Daoy (cell line): ENCODE measurements at regions not wholly inside any gene's neighbourhood (a gene's known extent, or its start where the extent isn't known, plus 50 kb on each side); places are given as distances from the start of the nearest gene placed in this dataset.

Experiments
- DNase-seq: peaks from one replicate; pipeline ENCODE4 v3.0.0-alpha.2; 2015; ENCODE audit warnings: low read depth

DNA sequence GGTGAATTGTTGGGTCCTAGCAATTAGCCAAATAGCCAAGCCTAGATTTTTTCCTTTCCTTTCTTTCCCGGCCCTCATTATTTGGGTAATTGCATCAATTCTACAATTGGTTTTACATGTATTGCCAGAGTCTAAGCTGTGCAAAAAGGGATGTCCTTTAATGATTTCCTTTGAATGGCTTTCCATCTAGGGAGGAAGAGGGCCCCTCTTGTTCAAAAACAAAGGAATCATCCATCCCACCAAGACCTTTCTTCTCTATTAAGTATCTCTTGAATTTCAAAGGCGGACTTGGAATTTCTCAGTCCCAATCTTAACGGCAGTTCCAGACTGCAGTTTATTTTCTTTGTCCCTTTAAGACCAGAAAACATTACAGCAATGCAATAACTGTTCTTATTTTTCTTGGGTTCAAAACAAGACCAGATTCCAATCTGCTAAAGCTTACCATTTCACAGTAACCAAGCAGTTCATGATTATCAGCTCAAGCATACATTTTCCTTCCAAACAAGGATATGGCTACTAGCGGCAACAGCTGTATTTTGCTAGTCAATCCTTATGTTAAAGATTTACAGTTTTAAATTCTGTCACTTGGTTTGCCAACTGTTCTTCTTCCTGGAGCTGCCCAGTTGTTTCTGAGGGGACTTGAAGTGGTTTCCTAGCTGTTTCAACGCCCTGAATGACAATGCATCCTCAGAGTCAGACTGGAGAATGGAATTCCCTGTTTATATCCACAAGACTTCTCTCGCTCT, 91.4 kb upstream of the LRIG1 start:
- DNase-seq: no peak

DNA sequence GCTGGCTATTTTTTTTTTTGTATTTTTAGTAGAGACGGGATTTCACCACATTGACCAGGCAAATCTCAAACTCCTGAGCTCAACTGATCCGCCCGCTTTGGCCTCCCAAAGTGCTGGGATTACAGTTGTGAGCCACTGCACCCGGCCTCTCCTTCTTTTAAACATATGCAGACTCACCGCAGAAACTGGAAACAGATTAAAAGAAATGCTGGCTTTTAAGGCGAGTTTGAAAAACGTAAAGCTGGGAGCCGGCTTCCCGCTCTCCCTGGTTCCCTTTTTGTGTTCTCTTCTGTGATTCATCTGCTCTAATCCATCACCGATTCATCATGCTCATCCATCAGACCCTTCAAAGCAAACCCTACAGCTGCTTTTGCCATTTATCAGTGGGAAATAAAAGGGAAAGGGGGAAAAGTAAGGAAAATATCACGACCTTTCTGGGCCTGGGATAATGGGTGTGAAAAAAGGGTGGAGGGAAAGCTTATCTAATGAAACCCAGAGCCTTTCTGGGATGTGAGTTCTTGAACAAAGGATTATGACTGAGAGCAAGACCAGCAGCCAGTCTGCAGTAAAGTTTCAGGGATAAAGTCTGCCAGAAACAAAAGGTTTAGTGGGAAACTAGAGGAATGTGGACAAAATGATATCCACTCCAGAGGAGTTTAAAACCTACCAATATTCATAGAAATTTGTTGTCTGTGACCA, 92.3 kb upstream of the LRIG1 start:
- DNase-seq: no peak

DNA sequence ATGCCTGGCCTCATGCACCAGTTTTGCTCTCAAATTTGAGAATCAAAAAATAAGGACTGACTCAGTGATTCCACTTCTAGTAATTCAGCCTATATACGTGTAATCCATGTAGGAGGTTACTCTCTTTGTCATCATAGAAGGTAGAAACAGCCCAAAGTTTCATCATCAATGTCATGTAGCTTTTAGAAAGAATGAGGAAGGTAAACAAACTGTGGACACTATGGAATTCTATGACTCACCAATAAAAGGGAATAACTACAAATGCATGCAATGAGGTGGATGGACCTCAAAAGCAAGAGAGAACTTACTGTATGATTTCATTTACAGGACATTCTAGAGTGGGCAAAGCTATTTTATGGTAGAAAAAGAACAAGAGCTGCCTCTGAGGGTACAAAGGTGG, 93.2 kb upstream of the LRIG1 start:
- peak; percentile 52 for DNase-seq

GRCh38 chr3:66597308-66597863, 96.6 kb upstream of the LRIG1 start:
- DNase-seq: no peak

GRCh38 chr3:66598168-66598567, 97.3 kb upstream of the LRIG1 start:
- peak; percentile 23 for DNase-seq

DNA sequence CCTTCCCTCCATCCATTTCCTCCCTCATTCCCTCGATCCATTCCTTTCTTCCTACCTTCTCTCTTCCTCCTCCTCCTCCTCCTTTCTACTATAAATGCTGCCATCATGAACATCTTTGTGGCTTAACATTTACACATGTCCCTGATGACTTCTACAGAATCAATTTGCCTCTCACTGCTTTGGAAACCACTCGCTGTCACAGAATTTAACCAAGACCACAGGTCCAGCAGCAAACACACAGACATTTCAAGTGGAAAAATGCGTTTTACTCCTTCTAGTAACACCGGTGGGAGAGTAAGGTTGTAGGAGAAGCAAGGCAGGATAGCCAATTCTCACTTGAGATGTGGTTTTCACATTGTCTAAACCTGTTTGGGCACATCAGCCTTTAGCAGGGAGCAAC, 101.4 kb upstream of the LRIG1 start:
- no peak for DNase-seq

DNA sequence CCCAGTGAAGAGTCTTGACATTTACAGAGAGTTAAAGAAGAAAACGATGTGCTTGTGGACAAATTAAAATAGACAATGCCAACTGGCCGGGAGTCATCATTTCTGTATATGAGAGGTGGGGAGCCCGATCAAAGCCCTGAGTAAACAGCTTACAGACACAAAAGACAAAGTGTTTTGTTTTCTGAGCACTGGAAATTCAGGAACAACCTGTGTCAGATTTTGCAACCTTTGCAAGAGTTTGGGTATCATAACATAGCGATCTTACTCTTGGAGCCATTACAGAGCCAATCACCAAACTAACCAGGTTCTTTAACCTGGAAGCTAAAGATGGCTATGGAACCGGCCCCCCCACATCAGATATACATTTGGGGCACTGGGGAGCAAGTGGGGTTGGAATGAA, 101.9 kb upstream of the LRIG1 start:
- no peak for DNase-seq

DNA sequence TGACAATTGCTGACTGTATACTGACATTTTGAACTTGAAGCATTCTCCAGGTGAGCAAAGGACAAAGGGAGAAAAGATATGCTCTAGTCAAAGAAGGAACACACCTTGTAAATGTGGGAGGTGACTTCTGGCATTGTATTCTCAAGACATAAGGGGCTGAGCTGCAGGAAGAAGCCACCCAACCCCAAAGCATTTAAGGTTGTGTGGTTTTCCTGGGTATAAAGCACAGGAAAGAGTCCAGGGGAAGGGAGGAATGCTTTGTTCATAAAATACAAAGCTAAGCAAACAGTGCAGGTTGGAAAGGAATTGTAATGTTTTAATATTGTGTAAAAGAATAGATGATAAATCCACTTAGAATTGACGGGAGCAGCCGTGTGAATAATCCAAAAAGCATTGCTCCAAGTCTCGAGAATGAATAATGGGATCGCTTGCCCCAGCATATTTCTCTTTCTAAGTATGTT, 102.4 kb upstream of the LRIG1 start:
- peak; percentile 2 for DNase-seq

DNA sequence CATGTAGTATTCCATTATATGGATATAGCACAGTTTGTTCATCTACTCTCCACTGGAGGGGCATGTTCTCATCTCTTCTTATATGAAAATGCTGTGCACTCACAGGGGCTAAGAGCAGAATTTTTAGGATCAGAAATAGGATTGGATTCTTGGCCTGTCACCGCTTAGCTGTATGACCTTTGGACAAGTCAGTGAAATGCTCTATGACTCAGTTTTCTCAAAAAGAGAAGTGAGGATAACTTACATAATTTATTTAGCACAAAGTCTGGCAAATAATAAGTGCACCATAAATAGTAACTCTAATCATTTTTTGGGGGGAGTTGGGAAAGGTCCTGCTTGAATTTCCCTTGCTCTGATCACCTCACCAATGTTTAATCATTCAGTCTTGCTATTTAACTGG, 103.7 kb upstream of the LRIG1 start:
- DNase-seq: no peak

DNA sequence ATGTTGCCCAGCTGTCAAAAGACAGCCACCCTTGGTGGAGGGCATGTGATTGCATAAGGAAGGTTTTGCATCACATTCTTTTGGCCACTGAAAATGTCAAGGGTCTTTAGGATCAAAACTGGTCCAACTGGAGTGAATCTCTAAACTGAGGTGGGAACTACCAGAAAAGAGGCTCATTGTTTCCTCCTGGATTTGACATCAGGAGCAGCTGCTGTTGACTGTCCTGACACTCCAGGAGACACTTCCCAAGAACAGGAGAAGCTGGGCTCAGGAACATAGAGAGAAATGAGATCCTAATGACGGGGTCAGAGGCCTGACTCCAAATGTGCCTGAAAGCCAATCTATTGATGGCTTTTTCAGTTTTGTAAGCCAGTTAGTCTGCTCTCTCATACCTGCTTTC, 105.3 kb upstream of the LRIG1 start:
- no peak for DNase-seq

- no peak for DNase-seq
These were observed 106.0 kb upstream of the LRIG1 start for GRCh38 chr3:66606868-66607267.

DNA sequence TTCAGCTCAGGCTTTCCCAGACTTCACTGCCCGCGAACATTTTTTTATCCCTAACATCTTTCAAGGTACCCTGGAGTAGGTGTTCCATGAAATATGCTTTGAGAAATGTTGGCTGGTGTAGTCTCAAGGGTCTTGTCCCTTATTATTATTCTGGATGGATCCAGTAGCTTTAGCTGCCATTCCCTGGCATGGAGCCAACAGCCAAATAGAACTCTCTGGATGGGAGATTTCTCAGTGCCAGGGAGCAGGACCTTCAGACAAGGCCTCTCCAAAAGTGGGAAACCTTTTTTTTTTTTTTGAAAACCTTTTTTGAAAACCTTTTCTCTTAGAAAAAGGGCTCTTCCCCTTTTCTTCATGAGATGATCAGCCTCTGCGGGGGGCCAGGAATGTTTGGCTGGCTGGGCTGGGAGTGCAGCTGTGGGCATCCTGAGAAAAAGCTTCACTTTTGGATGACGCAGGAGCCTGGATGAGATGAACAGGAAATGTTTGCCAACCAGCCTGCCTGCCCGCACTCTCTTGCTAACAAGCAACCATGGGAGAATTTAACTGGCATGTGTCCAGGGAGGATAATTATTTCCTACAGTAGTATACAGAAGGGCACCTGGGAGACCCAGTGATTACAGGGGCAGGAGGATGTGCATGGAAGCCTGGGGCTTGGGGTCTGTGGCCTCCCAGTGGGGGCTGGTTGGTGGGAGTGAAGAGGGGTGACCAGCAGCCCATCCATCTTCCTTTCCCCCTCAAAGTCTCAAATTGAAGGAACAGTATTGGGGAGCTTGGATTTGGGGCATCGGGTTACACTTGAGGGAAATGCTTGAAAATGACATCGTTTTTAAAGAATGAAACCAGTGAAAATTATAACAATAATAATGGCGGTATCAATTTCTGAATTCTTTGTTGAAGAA, 109.1 kb upstream of the LRIG1 start:
- peak; percentile 92 for DNase-seq

- no peak for DNase-seq
These were observed 109.7 kb upstream of the LRIG1 start for GRCh38 chr3:66610562-66610909.

DNA sequence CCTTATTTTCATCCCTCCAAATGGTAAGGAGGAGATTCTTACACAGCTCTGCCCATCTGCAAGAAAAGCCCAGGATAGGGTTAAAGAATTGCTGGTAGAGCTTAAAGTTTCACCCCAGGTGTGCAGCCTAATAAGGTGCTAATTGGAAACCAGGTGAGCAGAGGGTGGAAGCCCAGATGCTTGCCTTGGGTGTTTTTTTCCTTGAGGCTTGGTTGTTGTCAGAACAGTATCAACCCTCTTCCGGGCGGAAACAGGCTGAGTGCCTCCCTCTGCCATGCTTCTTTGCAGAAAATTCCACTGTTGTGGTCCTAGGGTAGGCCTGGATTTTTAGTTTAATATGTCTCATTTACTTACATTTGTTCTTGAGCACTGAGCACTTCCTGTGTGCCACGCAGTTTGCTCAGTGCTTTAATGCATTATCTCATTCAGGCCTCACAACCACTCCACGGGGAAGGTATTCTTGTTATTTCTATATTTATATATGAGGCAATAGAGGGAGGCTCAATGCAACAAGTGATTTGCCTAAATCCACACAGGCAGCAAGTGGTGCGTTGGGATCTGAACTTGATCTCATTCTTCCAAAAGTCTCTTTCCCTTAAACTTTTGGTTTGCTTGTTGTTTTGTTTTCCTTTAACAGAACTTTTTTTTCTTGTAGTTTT, 115.0 kb upstream of the LRIG1 start:
- no peak for DNase-seq

- no peak for DNase-seq
These were observed 116.5 kb upstream of the LRIG1 start for GRCh38 chr3:66617351-66617750.

DNA sequence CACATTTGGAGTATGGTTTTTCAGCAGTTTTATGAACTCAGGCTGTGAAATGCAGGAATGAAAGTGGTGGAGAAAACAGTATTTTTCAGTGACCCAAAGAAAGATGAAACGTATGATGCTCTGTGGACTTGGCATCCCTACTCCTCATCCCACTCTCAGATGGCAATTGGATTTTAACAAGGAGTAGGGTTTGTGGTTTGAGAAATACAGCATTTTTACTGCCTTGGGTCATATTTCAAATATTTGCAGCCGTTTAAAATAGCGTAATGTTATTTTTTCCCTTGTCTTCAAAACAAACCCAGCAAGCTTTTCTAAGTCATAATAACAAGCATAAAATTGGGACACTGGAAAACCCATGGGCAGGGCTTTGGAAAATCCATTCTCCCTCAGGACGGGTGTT, 117.2 kb upstream of the LRIG1 start:
- DNase-seq: no peak

- DNase-seq: no peak
These were observed 119.5 kb upstream of the LRIG1 start for GRCh38 chr3:66620296-66620695.

- DNase-seq: no peak
These were observed 122.1 kb upstream of the LRIG1 start for GRCh38 chr3:66622756-66623457.

DNA sequence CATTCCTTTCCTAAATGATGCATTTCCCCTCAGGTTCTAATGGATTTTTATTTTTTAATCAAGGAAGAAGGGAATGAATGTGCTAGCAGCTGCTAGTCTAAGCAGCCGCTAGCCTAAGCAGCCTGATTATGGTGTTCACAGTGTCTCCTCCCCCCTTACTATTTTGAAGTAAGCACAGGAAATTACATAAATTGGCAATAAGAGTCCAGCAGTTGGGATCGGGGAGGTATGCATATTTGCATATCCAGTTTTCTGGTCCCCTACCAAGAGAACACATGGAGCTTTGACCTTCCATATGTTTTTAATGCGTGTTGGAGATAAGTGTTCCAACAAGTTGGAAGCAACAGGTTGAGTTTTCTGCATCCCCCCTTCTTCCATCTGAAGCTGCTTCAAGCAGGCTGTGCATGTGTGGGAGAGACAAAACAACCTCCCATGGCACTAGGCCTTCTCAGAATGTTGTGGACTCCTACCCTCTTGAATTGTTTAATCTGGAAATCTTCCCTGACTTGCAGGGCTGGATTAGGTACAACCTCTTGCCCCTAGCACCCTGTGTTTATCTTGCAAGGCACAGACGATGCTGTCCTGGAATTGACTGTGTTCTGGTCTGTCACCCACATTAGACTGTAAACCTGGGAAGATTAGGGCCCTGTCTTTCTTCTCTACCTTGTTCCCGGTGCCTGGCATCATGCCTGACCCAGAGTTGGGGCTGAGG, 124.8 kb upstream of the LRIG1 start:
- DNase-seq: no peak
